Hepatic stellate cell (primary cell): ENCODE measurements at regions not wholly inside any gene's neighbourhood (a gene's known extent, or its start where the extent isn't known, plus 50 kb on each side); places are given as distances from the start of the nearest gene placed in this dataset.

Experiments
- DNase-seq: peaks from one replicate; pipeline ENCODE4 v3.0.0; 2011; ENCODE audit warnings: low spot score

DNA sequence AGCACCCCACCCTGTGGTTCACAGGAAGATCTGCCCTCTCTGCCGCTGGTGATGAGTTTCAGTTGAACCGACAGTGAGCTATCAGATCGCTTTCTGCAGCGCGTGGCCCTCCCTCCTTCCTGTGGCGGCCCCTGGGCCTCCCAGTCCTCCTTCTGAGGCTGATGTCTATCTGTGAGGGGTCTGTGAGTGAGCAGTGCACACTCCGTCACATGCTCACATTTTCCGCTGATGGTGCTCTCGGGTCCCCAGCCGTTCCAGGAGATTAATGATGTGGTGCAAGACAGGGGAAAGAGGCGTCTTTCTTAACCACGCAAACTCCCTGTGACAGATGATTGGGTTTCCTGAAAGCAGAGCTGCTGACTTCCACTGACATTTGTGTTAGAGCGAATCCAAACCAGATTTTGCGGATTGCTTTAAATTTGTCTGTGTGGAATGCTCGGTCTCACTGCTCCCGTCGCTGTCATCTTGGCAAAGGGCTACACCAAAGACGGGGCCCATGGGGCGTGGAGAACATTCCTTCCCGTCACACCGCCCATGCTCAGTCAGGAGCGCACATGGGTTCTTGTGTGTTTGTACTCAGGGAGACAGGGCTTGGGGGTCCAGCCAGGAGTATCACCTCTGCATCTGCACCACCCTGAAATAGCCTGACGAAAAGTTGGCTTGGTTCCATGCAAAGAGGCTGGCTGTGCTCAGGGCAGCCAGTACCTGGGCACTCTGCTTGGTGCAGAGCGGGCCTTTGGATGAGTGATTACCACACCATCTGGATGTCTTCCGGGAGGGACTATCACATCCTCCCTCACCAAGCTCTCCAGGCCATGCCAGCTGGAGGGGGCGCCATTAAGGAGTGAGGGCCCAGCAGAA is 154.7 kb upstream of the HS6ST1 start:
- peak; percentile 82 for DNase-seq

DNA sequence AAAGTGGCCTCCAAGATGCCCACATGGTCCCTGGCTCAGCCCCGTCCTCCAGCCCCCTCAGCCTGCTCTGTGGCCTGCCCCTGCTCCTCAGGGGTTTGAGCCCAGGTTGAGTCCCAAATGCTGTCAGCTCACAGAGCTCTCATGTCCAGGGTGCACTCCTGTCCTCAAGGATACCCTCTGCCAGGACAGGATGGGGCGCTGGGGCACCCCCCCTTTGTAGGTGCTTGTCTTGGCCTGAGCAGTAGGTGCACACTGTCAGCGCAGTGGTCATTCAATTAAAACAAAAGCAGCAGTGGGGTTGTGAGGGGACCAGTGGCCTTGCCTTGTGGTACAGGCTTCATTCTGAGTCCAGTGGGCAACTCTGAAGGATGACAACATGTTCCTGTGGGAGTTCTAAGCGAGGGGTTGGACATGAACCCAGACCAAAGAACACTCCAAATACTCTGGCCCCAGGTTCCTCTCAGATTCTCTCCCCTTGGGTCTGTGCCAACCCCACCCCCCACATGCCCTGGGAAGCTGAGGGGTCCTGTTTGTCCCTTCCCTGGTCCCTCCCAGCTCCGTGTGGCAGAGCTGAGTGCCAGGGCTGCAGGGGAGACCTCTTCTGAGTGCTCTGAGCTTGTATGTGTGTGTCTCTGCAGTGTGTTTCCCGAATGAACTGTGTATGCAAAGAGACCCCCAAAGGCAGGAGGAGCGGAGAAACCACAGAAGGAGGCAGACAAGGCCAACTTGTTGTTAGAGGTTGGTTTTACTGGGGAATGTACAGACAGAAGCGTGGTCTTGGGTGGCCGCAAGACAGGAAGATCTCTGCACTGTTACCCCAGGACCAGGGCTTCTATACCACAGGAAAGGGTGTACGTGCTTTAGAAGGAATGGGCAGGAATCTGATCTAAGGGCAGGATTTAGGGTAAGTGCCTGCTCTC is 155.6 kb upstream of the HS6ST1 start:
- no peak for DNase-seq

DNA sequence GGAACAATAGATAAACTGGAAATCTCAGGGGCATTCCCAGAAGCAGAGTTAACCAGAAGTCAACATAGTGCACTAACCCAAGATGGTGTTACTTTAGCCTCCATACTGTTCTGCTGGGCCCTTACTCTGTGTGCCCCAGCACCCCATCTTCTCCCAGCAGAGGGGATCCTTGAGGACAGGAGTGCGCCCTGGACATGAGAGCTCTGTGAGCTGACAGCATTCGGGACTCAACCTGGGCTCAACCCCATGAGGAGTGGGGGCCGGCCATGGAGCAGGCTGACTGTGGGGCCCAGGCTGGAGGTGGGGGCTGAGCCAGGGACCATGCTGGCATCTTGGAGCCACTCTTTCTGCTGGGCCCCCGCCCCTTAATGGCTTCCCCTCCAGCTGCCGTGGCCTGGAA is 156.3 kb upstream of the HS6ST1 start:
- DNase-seq, result no peak

DNA sequence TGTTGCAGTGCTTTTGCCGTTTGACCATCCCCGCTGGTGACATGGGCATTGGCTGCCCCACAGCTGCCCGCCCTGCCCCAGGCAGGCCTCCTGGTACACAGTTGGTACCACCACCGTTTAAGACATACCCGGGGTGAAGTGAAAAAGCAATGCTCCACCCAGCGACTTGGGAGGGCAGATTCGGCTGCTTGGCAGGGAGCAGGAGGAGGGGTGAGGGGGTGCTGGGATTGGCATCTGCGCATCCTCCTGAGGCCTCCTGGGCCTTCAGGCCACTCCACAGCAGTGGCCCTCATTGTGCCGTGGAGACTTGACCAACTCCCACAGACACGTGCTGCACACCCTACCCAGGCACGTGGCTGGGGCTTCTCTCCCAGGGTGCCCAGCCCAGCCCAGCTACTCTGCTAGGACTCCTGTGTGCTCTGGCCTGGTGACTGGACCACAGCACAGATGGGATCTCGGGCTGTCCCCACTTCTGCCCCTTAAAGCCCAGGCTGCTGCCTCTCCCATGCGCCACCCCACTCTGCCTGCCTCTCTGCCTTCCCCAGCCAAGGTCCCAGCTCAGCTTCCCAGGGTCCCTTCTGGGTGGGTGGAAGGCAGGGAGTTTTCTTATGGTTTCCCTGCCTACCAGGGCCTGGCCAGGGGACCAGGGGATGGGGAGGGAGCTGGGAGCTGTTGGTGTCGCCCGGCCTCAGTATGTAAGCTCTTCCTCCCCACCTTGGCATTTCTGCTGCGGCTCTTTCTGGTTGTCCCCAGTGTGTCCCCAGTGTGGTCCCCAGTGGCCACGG is 157.0 kb upstream of the HS6ST1 start:
- no peak for DNase-seq

DNA sequence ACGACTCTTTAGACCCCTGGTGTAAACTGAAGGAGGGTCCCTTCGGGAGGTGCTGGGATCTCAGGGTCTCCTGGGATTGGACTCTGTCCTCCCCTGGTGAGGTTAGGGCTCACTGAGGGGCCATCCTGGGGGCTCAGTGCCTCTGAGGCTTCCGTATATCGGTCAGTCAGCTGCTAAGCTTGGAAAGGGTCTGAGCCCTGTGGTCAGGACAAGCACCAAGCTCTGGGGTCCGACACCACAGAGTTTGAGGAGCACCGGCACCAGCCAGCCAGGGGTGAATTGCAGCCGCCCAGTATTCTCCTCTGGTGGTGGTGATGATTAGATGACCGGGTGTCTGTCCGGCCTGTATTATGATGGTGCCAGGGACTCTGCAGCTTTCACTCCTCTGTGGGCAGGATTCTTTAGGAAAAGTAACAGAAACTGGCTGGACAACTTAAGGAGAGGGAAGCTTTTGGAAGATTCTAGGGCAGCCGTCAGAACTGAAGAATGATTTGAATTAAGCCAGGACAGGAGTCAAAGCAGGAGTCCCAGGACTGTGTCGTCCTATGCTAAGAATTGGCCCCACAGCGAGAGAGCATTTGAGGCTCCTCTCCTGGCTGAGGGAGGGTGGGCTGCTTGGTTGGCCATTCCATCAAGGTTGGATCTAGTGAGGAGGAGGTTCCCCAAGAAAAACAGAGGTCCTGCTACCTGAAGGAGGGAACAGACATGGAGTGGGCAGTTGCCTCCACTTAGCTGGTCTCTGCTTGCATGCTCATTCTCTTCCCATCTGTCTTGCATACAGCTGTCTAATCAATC is 158.6 kb upstream of the HS6ST1 start:
- no peak for DNase-seq

DNA sequence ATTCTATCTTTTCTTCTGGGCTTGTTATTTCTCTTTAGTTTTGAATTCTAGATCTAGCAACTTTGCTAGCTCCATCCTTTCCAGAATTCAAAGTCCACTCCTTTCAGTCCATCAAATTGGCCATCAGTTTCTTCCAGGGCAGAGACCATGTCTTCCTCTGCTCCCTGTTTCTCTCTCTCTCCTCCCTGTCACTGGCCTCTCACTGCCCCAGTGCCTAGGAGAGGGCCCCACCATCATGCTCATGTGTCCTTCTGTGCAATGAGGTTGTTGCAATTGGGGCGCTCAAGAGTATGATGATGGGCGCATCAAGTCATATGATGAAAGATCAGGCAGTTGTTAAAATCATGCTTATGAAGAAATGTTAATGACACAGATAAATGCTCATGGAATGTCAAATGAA is 159.2 kb upstream of the HS6ST1 start:
- DNase-seq, result no peak

DNA sequence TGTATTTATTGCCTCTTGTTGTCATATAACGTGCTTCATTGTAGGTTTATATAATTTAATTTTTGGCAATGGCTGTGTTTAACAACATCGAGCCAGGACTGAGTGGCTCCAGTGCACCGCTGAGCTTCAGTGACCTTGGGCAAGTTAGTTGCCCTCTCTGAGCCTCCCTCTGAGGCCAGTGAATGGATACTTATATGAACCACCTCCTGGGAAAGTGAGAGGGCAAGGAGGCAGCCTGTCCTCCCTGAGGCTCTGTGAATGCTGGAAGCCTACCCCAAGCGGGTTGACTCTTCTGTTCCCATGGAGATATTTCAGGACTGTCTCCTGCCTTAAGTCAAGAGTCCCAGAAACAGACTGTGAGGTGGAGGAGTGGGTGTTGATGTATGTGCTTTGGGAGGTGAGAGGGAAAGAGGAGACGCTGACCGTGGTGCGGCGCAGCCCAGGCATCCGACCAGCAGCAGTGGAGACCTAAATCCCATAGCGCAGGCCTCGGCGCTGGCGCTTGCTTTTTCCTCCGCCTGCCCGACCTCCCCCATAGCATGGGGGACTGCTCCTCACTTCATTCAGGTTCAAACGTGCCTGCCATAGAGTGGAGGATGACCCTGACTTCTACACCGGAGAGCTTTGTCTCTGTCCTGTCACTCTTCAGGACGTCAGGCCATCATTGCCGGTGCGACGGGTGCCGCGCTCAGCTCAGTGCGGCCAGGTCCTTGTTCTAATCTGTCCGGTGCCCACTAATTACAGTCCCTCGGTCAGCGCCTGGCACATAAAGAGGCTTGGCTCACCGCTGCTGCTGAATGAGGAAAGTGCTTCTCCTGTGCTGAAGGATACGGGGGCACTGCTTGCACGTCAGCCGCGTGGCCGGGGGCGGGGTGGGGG is 167.3 kb upstream of the HS6ST1 start:
- DNase-seq, result no peak

DNA sequence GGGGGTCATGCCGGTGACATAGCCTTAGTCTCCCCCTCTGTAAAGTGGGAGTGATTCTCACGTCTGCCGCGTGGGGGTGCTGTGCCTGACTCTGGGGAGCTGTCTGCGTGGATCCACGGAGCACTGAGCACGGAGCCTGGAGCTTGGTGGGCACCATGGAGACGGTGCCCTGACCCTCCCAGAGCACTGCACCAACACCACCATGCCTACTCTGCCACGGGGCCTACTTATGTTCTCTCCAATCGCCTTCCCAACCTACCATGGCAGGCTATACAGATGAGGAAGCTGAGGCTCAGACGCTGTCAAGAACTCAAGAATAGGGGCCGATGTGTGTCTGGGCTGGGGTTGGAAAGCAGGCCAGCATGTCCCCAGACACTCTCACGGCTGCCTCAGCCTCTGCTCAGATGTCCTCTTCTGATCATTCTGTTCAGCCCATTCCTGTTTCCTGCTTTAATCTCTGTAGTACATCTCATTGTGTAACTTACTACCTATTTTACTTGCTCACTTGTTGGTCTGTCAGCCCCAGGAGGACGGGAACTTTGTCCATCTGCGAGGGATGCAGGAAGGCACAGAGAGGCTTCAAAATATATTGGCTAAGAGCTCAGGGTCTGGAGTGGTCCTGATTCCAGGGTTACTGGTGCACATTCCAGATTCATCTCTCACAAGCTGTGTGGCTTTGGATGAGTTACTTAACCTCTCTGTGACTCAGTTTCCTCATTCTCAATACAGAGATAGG is 168.1 kb upstream of the HS6ST1 start:
- DNase-seq, result no peak

DNA sequence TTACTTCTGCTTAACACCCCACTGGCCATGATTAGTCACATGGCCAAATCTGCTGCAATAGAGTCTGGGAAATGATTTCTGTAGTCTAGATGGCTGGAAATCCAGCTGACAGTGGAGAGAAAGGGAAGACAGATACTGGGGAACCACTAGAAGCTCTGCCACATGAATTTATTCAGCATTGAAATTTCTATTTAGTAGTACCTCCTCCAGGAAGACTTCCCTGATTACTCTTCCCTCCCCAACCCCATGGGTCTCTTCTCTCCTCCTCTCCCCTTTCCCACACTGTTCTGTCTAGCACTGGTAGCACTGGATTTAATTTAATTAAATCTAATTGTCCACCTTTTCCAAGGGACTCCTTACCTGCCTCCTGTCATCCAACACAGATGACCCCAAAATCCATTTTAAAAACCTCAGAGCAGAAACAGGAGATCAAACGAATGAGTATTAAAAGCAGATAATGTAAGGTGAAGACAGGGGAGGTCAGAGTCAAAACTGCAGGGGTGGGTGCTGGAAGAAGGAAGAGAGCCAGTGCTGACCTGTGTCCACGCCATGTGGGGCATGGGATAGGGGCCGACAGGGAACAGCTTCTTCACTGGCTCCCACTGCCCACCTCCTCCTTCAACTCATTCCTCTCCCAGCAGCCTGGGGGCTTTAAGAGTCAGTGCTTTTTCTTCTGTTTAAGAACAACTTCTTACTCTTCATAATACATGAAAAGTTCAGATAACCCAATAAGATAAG is 169.2 kb upstream of the HS6ST1 start:
- DNase-seq, result no peak

DNA sequence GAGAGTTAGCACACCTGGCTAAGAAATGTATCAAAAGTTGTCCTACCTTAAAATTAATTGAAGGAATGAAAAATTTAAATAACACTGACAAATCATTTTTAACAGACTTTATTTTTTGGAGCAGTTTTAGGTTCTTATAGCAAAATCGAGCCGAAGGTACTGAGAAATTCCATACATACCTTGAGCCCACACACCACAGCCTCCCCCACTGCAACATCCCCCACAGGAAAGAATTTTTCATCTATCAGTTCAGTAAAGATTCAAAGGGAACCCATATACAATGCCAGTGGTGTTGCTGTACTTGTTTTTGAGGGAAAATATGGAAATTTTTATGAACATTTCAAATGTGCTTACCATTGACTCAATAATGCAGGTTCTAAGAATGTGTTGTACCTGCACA is 169.8 kb upstream of the HS6ST1 start:
- no peak for DNase-seq

DNA sequence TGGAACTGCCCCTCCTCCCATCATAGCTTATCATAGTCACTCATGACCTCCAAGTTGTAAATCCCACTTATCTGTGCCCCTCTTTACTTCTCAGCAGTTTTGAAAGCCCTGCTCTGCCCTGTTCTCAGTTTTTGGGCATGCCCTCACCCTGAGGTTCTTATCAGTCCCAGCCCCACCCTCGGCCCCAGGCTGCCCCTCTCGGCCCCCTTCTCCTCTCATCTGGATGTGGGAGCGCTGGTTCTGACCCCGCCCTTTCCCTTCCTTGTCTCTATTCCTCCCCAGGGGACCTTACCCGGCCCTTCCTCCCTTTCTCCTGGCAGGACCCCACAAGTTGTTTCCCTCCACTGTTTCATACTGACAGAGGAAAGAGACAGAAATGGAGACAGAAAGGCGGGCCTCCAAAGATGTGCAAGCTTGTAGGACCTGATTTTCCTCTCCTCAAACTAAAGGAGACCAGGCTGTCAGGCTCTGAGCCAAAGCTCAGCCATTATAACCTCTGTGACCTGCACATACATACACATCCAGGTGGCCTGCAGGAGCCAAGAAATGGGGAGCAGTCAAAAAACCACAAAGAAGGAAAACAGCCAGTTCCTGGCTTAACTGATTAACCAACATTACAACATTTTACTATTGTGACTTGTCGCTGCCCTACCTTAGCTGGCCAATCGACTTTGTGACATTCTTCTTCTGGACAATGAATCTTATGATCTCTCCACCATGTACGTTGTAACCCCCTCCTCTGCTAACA is 171.0 kb upstream of the HS6ST1 start:
- no peak for DNase-seq

DNA sequence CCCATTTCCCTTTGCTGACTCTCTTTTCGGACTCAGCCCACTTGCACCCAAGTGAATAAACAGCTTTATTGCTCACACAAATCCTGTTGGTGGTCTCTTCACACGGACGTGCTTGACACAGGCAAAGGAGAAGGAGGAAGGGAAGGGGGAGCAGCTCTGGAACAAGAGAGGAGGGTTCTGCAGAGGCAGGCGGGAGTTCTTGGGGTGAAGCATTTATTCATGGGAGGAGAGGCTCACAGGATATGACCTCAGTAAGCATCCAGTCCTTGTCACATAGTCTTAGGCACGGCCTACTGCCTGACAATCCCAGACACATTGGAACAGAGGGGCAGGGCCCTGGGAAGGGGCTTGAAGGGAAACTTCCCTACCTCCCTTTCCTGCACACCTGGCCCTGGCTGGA is 171.7 kb upstream of the HS6ST1 start:
- no peak for DNase-seq

DNA sequence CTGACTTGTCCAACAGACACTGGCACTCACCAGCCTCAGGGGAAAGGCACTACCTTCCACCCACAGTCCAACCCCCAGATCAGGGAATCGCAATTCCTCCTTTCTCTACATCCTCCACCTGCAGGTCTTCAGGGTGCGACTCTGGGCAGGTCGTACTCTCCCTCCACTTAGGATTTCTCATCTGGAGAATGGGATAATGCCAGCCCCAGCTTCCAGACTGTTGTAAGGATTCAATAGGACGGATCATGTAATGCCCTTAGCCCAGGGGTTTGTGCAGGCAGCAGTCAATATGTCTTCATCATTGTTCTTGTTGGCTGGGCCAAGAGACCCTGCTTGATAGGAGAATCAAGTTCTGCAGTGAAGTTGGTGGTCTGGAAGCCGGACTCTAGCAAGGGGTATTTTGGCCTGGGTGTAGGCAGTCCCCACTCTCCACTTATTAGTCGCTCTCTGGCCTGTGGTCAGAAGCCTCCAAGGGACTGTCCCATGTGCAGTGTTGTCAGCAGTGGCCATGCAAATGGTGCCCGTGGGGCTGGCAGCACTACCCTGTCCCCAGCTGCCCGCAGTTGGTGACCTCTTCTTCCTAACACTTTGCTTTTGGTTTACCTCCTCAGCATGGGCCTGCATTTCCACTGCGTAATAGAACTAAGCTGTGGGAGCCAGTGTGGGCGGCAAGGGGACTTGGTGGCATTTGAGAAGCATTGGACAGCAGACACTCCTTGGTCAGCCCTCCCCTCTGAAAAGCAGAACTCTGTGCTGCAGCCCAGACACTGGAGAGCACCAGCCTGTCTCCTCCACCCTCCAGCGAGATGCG is 172.4 kb upstream of the HS6ST1 start:
- no peak for DNase-seq

DNA sequence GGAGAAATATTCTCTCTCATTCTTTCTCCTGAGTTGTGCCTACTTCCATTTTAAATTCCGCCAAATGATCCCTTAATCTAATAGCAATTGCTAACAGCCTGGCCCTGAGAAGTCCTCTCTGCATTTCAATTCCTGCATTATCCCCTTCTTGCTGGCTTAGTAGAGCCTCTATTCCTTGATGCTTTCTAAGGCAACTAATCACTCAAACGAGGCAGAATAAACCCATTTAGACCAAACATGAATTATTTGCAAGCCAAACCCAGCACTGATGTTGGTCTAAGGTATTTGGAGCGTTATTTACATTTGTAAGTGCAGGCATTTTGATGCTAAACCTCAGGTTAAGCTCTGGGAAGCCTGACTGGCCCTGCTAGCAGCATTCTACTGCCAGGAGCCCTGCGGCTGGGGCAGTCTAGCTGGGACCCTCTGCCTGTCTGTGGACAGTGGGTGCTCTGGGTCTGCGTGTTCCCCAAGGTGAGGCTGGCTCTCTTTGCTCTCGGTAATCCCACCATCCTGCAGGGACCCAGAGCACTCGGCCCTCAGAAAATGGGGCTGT is 173.1 kb upstream of the HS6ST1 start:
- no peak for DNase-seq

DNA sequence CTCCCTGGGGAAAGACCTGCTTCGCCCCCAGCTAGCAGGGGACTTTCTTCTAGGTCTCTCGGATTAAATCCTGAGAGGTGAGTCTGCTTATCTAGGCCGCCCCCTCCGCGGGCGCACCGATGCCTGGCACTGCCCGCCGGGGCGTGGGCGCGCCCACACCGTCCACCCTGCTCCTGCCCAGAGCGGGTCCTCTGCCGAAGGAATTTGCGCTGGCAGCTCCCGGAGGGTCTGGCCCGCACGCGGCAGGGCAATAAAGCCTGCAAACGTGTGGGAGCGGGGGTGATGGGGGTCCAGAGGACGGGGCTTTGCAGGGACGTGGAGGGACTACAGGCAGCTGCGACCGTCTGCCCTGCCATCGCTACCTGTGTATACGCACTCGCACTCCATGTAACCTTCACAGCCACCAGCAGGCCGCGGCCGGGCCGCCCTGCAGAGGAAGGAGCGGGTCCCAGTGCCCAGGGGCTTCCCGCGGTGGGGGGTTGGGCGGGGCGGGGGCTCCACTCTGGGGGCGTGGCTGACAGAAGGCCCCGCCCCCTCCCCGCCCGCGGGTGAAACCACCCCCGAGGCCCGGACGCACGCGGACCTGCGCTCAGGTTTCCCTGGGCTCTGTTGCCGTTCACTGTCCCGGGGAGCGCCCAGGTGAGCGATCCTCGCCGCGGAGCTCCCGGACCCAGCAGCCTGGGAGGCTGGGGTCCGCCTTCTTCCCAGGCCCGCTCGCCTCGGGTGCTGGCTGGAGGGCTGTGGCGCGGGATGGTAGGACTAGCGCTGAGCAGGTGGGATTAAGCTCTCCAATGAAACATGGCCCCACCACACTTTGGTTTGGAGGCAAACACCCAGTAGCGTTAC is 174.5 kb upstream of the HS6ST1 start:
- DNase-seq, result no peak

DNA sequence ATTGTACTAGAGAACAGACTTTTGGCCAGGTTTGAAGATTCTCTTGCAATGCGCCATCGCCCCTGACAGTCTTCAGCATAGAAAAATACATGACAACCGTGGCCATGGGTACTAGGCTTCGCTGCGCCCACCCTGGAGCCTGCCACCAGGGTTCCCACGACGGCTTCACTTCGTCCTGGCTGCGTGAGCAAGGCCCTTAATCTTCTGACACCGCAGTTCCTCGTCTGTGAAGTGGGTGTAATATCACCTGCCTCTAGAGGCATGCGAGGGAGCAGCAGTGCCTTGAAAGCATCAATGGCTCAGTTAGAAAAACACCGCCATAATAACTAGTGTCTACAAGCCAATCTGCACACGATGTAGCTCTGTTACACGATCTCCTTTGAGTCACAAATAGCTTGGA is 175.2 kb upstream of the HS6ST1 start:
- DNase-seq, result no peak
